ENCODE measurements at regions not wholly inside any gene's neighbourhood (a gene's known extent, or its start where the extent isn't known, plus 50 kb on each side); places are given as distances from the start of the nearest gene placed in this dataset.

DNA sequence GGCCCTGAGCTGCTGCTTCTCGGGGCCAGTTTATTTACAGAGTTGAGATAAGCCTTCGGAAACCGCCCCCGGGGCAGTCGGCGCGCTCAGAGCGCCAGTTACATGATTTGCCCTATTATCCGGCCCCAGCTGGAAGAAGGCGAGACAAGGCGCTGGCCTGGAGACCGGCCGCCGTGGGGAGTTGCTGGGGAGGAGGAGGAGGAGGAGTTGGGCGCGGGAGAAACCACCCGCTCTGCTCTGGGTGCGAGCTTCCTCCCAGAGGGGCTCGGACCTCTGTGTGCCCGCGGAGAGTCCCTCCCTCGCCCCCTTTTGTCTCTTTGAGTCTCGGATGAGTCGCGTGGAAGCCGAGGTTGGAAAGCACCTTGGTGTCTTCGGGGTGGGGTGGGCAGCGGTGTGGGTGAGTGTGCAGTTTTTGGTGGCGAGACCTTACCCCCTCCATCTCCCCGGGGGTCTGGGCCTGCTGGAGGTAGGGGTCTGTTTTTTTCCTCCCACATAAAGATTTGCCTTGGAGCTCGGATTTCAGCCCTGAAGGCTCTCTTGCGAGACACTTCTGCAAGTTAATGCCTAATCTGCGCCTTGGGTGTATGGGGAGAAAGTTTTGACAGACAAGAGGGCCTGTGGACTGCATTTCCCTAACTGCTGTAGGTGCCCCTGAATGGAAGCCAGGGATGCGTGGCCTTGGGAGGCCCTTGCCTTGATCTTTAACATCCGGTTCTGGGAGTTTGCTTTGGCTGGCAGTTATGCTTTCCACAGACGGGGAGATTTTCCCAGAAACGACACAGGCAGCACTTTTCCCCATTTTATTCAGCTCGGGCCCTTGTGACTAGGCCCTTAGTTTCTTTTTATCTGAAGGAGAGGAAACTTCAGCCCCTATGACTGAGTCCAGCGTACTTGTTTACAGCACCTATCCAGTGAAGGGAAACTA is 80.0 kb downstream of the NDUFS5 start:
- TF ChIP-seq, protein P1, sequence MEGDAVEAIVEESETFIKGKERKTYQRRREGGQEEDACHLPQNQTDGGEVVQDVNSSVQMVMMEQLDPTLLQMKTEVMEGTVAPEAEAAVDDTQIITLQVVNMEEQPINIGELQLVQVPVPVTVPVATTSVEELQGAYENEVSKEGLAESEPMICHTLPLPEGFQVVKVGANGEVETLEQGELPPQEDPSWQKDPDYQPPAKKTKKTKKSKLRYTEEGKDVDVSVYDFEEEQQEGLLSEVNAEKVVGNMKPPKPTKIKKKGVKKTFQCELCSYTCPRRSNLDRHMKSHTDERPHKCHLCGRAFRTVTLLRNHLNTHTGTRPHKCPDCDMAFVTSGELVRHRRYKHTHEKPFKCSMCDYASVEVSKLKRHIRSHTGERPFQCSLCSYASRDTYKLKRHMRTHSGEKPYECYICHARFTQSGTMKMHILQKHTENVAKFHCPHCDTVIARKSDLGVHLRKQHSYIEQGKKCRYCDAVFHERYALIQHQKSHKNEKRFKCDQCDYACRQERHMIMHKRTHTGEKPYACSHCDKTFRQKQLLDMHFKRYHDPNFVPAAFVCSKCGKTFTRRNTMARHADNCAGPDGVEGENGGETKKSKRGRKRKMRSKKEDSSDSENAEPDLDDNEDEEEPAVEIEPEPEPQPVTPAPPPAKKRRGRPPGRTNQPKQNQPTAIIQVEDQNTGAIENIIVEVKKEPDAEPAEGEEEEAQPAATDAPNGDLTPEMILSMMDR (optimal IDR thresholded peaks at IDR 0.05 in 1 of 3, IDR thresholded peaks at IDR 0.05 in 1 of 3, conservative IDR thresholded peaks at IDR 0.05 in 1 of 3; ENCODE audit: extremely low read depth in 1 of 3, insufficient read depth in 2 of 3, low read length in 3 of 3) = no peak
- TF ChIP-seq EZH2 (IDR thresholded peaks at IDR 0.05; ENCODE audit: low read length) = no peak
